OCI-M1 (cell line): ENCODE measurements at regions not wholly inside any gene's neighbourhood (a gene's known extent, or its start where the extent isn't known, plus 50 kb on each side); places are given as distances from the start of the nearest gene placed in this dataset.

Experiments
- DNase-seq: peaks from one replicate; lab custom pipeline; 2025; lab: John Stamatoyannopoulos, UW

- no peak for DNase-seq
Measured at GRCh38 chr7:21146642-21147423, 281.1 kb upstream of the SP4 start.

- no peak for DNase-seq
Measured at GRCh38 chr7:21149809-21150208, 278.1 kb upstream of the SP4 start.

- DNase-seq, result no peak
Measured at GRCh38 chr7:21154614-21155013, 273.3 kb upstream of the SP4 start.

- no peak for DNase-seq
Measured at GRCh38 chr7:21159506-21159905, 268.4 kb upstream of the SP4 start.

GRCh38 chr7:21160401-21160800, 267.5 kb upstream of the SP4 start:
- no peak for DNase-seq

- DNase-seq, result no peak
Measured at GRCh38 chr7:21167942-21168341, 259.9 kb upstream of the SP4 start.

- no peak for DNase-seq
Measured at GRCh38 chr7:21169667-21170580, 258.0 kb upstream of the SP4 start.

GRCh38 chr7:21172800-21173199, 255.1 kb upstream of the SP4 start:
- DNase-seq, result no peak

GRCh38 chr7:21173436-21173835, 254.4 kb upstream of the SP4 start:
- no peak for DNase-seq

- no peak for DNase-seq
Measured at GRCh38 chr7:21175714-21176113, 252.2 kb upstream of the SP4 start.

- DNase-seq, result no peak
Measured at GRCh38 chr7:21184942-21185652, 242.8 kb upstream of the SP4 start.

- DNase-seq, result no peak
Measured at GRCh38 chr7:21185653-21186265, 242.1 kb upstream of the SP4 start.

GRCh38 chr7:21191321-21192073, 236.4 kb upstream of the SP4 start:
- DNase-seq, result no peak

GRCh38 chr7:21192657-21193056, 235.2 kb upstream of the SP4 start:
- DNase-seq, result no peak

GRCh38 chr7:21193895-21194294, 234.0 kb upstream of the SP4 start:
- DNase-seq, result no peak

- DNase-seq, result no peak
Measured at GRCh38 chr7:21194936-21195335, 232.9 kb upstream of the SP4 start.

- no peak for DNase-seq
Measured at GRCh38 chr7:21198921-21199320, 229.0 kb upstream of the SP4 start.

- no peak for DNase-seq
Measured at GRCh38 chr7:21200503-21200902, 227.4 kb upstream of the SP4 start.

GRCh38 chr7:21214657-21215056, 213.2 kb upstream of the SP4 start:
- no peak for DNase-seq

- no peak for DNase-seq
Measured at GRCh38 chr7:21215307-21215706, 212.6 kb upstream of the SP4 start.

- DNase-seq, result no peak
Measured at GRCh38 chr7:21217365-21217764, 210.5 kb upstream of the SP4 start.
